ENCODE measurements at regions not wholly inside any gene's neighbourhood (a gene's known extent, or its start where the extent isn't known, plus 50 kb on each side); places are given as distances from the start of the nearest gene placed in this dataset.

DNA sequence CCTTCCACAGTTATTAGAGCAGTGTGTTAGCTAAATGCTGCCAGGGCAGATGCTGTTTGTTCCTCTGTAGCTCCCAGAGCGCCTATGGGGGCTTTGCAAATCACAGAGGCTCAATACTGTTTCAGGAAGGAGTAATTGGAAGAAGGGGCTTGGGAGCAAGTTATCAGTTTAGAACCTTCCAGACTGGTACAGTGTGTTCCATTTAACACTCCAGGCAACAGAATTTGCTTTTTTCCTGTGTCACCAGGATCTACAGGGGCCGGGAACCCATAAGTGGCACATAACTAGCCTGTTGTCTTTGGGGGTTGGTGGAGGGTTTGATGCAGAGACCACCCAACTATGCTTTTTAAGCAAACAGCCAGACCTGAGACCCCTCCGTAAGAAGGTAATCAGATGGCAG is 307.3 kb upstream of the KCNN2 start:
- TF ChIP-seq, protein P1, sequence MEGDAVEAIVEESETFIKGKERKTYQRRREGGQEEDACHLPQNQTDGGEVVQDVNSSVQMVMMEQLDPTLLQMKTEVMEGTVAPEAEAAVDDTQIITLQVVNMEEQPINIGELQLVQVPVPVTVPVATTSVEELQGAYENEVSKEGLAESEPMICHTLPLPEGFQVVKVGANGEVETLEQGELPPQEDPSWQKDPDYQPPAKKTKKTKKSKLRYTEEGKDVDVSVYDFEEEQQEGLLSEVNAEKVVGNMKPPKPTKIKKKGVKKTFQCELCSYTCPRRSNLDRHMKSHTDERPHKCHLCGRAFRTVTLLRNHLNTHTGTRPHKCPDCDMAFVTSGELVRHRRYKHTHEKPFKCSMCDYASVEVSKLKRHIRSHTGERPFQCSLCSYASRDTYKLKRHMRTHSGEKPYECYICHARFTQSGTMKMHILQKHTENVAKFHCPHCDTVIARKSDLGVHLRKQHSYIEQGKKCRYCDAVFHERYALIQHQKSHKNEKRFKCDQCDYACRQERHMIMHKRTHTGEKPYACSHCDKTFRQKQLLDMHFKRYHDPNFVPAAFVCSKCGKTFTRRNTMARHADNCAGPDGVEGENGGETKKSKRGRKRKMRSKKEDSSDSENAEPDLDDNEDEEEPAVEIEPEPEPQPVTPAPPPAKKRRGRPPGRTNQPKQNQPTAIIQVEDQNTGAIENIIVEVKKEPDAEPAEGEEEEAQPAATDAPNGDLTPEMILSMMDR (IDR thresholded peaks at IDR 0.05) = no peak
- no peak for TF ChIP-seq POLR2A (IDR thresholded peaks at IDR 0.05)

All from right lobe of liver (tissue), 4 donors.